GM23248 (cell line): ENCODE measurements at regions not wholly inside any gene's neighbourhood (a gene's known extent, or its start where the extent isn't known, plus 50 kb on each side); places are given as distances from the start of the nearest gene placed in this dataset.

ENCODE experiments used
- EZH2 ChIP-seq: fragments of 200-600 bp; sonication (generic); IDR thresholded peaks from 2 replicates; pipeline ENCODE4 v1.6.1; 2018; ENCODE audit warnings: antibody characterized with exemption, mild to moderate bottlenecking; ENCODE audit not compliant: insufficient read depth, poor library complexity, severe bottlenecking
- EZH2phosphoT487 ChIP-seq: fragments of 200-600 bp; sonication (generic); IDR thresholded peaks from 2 replicates; pipeline ENCODE4 v1.6.1; 2018; ENCODE audit warnings: antibody characterized with exemption, moderate library complexity, mild to moderate bottlenecking, low read depth; ENCODE audit not compliant: insufficient read depth

DNA sequence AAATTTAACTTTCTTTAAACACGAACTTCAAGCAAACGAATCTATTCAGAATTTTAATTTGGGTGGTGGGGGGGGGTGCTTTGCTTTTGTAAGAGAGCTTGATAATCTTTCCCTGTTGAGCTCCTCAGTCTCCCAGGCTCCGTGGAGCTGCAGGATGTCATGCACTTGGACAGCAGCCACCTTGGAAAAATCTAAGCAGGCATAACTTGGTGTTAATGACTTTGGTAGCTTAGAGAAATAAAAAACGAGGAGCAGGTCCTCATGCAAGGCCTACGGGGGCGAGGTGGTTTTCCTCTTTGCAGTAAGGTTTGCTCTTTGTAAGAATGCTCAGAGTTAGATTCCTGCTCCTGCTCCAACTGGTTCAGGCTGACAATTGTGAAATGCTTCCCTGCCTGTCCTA is 102.3 kb downstream of the EDN1 start:
- no peak for TF ChIP-seq EZH2
- no peak for TF ChIP-seq EZH2phosphoT487
